NCI-H2196 treated with DMSO at 0.1 percent for 48 hours (cell line): ENCODE measurements at regions not wholly inside any gene's neighbourhood (a gene's known extent, or its start where the extent isn't known, plus 50 kb on each side); places are given as distances from the start of the nearest gene placed in this dataset.

Experiments used
- DNase-seq: peaks from one replicate; lab custom pipeline; 2025; ENCODE audit not compliant: unreplicated experiment; lab: John Stamatoyannopoulos, UW

- DNase-seq = no peak
Measured at GRCh38 chr17:14776791-14777190, 475.9 kb downstream of the HS3ST3B1 start.

GRCh38 chr17:14775731-14776492 is 475.0 kb downstream of the HS3ST3B1 start:
- DNase-seq = no peak

DNA sequence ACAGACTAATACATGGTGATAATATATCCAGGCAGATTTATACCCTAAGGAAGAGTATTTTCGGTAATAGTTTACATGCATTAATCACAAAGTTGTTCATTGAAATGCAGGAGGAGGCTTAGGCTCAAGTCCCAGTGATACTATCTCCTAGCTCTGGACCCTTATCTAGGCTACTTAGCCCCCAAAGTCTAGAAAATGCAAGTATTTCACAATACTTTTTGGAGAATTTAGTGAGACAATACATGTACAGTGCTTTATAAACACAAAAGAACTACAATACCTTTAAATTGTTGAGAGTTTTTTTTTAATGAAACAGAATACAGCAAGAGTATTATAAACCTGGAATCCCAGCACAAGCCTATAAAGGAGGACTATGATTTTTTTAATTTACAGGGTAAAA is 473.9 kb downstream of the HS3ST3B1 start:
- no peak for DNase-seq

- no peak for DNase-seq
Measured at GRCh38 chr17:14772776-14773175, 471.9 kb downstream of the HS3ST3B1 start.

GRCh38 chr17:14771543-14771942 is 470.7 kb downstream of the HS3ST3B1 start:
- DNase-seq = no peak

- no peak for DNase-seq
Measured at GRCh38 chr17:14768923-14769322, 468.0 kb downstream of the HS3ST3B1 start.

- no peak for DNase-seq
Measured at GRCh38 chr17:14762736-14763479, 462.0 kb downstream of the HS3ST3B1 start.

DNA sequence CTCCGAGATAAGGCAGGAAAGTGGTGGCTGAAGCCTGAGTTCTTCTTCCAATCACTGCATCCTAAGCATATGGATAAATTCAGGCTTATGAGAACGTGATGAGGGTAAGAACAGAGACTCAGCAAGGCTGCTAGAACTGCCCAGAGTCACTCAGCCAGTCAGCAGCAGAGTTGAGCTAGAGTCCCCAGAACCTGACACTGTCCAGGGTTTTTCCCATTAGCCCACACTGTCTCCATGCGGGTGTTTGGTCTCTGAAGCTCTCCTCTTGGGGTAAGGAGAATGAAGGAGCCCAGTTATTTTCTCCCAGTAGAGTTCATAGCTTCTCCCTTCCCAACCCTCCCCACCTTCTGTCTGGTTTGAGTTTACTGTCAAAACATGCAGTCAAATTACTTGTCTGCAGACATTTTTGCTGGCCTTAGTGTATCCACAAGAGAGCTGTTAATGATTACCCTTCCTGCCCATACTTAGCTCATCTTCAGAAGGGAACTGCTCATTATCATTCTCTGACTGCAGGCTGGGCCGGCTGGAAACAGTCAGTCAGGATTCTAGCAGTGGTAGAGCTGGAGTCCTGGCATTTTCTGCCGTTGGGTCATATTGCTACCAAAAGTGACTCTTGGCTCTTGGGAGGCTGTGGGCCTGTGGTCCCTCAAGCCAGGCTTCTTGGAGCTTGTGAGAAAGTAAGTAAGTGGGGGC is 460.0 kb downstream of the HS3ST3B1 start:
- DNase-seq = no peak

DNA sequence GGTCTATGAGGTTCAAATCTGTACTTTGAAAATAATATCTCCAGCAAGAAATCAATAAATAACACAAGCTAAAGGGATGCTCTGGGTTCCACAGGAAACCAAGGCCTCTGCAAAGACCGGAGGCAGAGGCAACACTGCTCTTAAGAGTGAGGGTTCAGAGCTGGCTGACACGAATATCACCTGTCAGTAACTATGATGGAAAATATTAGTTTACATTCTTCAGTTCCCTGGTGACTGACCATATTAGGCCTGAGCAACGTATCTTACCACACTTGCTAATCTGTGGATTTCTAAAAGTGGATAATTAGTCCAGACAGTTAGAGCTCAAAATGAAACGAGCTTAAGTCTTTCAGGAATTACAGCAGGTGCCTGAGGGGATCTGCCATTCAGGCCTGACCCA is 459.3 kb downstream of the HS3ST3B1 start:
- DNase-seq = no peak

- DNase-seq = no peak
Measured at GRCh38 chr17:14759325-14759724, 458.4 kb downstream of the HS3ST3B1 start.

- no peak for DNase-seq
Measured at GRCh38 chr17:14756479-14756878, 455.6 kb downstream of the HS3ST3B1 start.

DNA sequence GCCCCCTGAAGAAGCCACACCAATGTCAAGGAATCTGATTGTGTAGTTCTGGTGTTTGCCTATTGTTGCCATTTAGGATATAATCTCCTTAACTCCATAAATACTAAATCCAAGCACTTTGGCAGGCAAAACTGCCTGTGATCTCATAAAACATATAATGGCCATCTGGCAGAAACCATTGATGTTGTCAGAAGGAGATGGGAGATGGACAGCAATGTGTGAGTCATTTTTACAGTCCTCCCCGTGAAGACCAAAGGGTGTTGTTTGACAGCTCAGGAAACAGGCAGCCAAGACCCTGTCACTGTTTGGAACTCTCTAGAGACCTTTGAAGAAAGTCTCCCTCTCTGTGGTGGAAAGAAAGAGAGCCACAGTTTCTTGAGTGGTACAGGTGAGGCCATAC is 454.1 kb downstream of the HS3ST3B1 start:
- DNase-seq = no peak

GRCh38 chr17:14753383-14753782 is 452.5 kb downstream of the HS3ST3B1 start:
- no peak for DNase-seq

- no peak for DNase-seq
Measured at GRCh38 chr17:14752011-14752410, 451.1 kb downstream of the HS3ST3B1 start.

GRCh38 chr17:14750866-14751265 is 450.0 kb downstream of the HS3ST3B1 start:
- no peak for DNase-seq

DNA sequence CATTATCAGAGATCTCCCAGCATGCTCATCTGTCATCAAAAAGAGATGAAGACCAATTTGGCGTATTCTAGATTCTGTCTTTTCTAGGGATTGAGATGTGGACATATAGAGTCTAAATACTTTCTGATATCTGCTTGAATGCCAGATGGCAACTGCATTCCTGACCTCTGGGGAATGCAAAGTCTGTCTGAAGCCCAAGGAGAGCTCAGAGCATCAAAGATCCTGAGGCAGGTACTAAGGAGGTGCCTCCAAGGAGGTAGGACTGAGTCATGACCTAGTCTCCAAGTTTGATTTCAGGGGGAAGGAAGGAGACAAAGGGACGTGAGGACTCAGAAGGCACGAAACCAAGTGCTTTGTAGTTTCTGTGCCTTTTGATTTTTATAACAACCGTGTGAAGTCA is 448.4 kb downstream of the HS3ST3B1 start:
- DNase-seq = no peak

DNA sequence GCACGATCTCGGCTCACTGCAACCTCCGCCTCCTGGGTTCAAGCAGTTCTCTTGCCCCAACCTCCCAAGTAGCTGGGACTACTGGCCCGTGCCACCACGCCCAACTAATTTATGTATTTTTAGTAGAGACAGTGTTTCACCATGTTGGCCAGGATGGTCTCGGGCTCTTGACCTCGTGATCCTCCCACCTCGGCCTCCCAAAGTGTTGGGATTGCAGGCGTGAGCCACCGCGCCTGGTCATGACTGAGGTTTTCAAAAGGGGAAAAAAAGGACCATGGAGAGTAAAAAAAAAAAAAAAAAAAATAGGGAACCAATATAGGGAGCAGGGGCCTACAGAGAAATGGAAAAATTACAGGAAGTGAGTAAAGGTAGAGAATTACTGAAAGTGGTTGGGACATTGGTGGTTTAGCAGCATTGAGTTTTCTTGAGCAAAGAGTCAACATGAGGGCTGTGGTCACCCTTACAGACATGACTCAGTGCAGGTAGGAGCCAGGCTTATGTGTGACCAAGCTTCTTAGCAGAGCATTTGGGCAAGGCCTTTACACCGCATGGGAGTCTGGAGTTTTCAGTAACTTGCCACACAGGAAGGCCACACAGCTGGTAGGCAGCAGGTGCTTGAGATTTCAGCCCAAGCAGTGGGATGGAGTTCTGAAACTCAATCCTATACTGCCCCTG is 447.3 kb downstream of the HS3ST3B1 start:
- DNase-seq = no peak

GRCh38 chr17:14747603-14747950 is 446.7 kb downstream of the HS3ST3B1 start:
- DNase-seq = no peak

GRCh38 chr17:14746822-14747602 is 446.1 kb downstream of the HS3ST3B1 start:
- DNase-seq = no peak

GRCh38 chr17:14745541-14745940 is 444.7 kb downstream of the HS3ST3B1 start:
- DNase-seq = no peak
